ENCODE measurements at regions not wholly inside any gene's neighbourhood (a gene's known extent, or its start where the extent isn't known, plus 50 kb on each side); places are given as distances from the start of the nearest gene placed in this dataset.

- ChIA-PET CTCF (ENCODE audit: low intra/inter-chr PET ratio, low total read pairs) (no interaction called here), POLR2A (no interaction called here)
- DNase-seq (ENCODE audit: low spot score) (no peak), FAIRE-seq (no peak), ATAC-seq (no peak)
- BruUV-seq (replicated peaks), result no TSS peak
- no peaks in the 10 kb centered on the region for H3K4me1 ChIP-seq (ENCODE audit: insufficient read depth, low read length)
- no peak for TF ChIP-seq ZNF230 (CRISPR knock-in tag; IDR thresholded peaks at IDR 0.05)
- no peak for TF ChIP-seq ZNF414 (CRISPR knock-in tag; IDR thresholded peaks at IDR 0.05)
- TF ChIP-seq KLF11 (CRISPR knock-in tag; IDR thresholded peaks at IDR 0.05), result no peak
- TF ChIP-seq RBFOX2 (IDR thresholded peaks at IDR 0.05; ENCODE audit: low read depth, low read length), result no peak
- TF ChIP-seq ZMYM3 (CRISPR knock-in tag; IDR thresholded peaks at IDR 0.05), result no peak
- no peak for TF ChIP-seq STAT6 (CRISPR knock-in tag; IDR thresholded peaks at IDR 0.05; ENCODE audit: borderline replicate concordance)
- TF ChIP-seq KDM6A (CRISPR knock-in tag; IDR thresholded peaks at IDR 0.05; ENCODE audit: low read depth), result no peak
- no peak for TF ChIP-seq ZNF572 (CRISPR knock-in tag; IDR thresholded peaks at IDR 0.05)
- TF ChIP-seq ZNF180 (CRISPR knock-in tag; IDR thresholded peaks at IDR 0.05; ENCODE audit: borderline replicate concordance, low read depth), result no peak
- no peak for TF ChIP-seq SAFB2 (CRISPR knock-in tag; IDR thresholded peaks at IDR 0.05; ENCODE audit: borderline replicate concordance, low read depth)
- TF ChIP-seq MTA3 (CRISPR knock-in tag; IDR thresholded peaks at IDR 0.05), result no peak
- TF ChIP-seq KLF6 (CRISPR knock-in tag; IDR thresholded peaks at IDR 0.05), result no peak
- no peak for TF ChIP-seq ZNF770 (CRISPR knock-in tag; IDR thresholded peaks at IDR 0.05)
- TF ChIP-seq NFIC (IDR thresholded peaks at IDR 0.05; ENCODE audit: low read length), result no peak
- TF ChIP-seq ZNF3 (CRISPR knock-in tag; IDR thresholded peaks at IDR 0.05), result no peak
- 2% methylated on average over 3 of the region's 3 CpGs for WGBS (ENCODE audit: low lambda C conversion rate)
- no peaks in the 10 kb centered on the region for H4K20me1 ChIP-seq (ENCODE audit: insufficient read depth, low read length)
- no peak overlapping the region for H3K4me3 ChIP-seq (replicated peaks in 1 of 3; ENCODE audit: insufficient read depth in 1 of 3, low read depth in 2 of 3, low read length in 3 of 3)
- peaks cover 11% of the 10 kb centered on the region; the same call in 1 of the 2 replicates for H3K9me3 ChIP-seq (ENCODE audit: low read length)
- no peaks in the 10 kb centered on the region for H3K79me2 ChIP-seq (ENCODE audit: insufficient read depth, low read length)
- peaks cover 0 to 4% of the 10 kb centered on the region in 2 experiments; a peak in 1 of 5 replicates for H3K27me3 ChIP-seq (ENCODE audit: control insufficient read depth in 1 of 2, insufficient read depth in 2 of 2, low read length in 2 of 2)
- no peak overlapping the region for H3K9ac ChIP-seq (ENCODE audit: insufficient read depth, low read depth, low read length)
- no peak overlapping the region for H3K27ac ChIP-seq (ENCODE audit: extremely low read length, insufficient read depth, low read length)
- no peak overlapping the region for H2AFZ ChIP-seq (ENCODE audit: low read length)
- no peaks in the 10 kb centered on the region for H3K36me3 ChIP-seq (replicated peaks in 1 of 2; ENCODE audit: control insufficient read depth in 1 of 2, insufficient read depth in 2 of 2, low read length in 2 of 2)
- no peak overlapping the region for H3K4me2 ChIP-seq (ENCODE audit: low read depth, low read length)
- in situ Hi-C loops (cut with HindIII; ENCODE audit: extremely low pct_ligation_motif_present, low pct_unique_long_range_greater_than_20kb) (no loop called here), intact Hi-C loops (cut with micrococcal nuclease; ENCODE audit: unreplicated experiment) (no loop called here)
Measured at GRCh38 chr16:26863931-26864330, 202.8 kb upstream of the C16orf82 start.

All from HepG2 (cell line).